CD8-positive, alpha-beta memory T cell (primary cell): ENCODE measurements at regions not wholly inside any gene's neighbourhood (a gene's known extent, or its start where the extent isn't known, plus 50 kb on each side); places are given as distances from the start of the nearest gene placed in this dataset.

ENCODE experiments used
- CTCF ChIA-PET: fragments of 350-600 bp; sonication (Branson Sonifier 250); formaldehyde crosslinking; loops from one replicate; lab custom pipeline; 2021; ENCODE audit warnings: antibody characterized with exemption; lab: Charles Lee
- POLR2A ChIA-PET: fragments of 350-600 bp; sonication (Branson Sonifier 250); formaldehyde crosslinking; loops from one replicate; lab custom pipeline; 2021; ENCODE audit warnings: antibody characterized with exemption; lab: Charles Lee
- DNase-seq, 5 donors: peaks; one replicate each; pipeline versions ENCODE4 v3.0.0 to v3.0.0-alpha.2; 2020 to 2022; ENCODE audit warnings: mixed read lengths in 1 of 5
- H3K27ac ChIP-seq: one replicate; pipeline ENCODE4 v1.7.0; 2013; ENCODE audit warnings: low read depth, mild to moderate bottlenecking, low read length, moderate library complexity
- H3K27me3 ChIP-seq: 2 replicates; pipeline ENCODE4 v1.7.0; 2013; ENCODE audit warnings: low read length, mild to moderate bottlenecking; ENCODE audit not compliant: insufficient read depth, poor library complexity, severe bottlenecking
- H3K36me3 ChIP-seq: 2 replicates; pipeline ENCODE4 v1.7.0; 2013; ENCODE audit warnings: mild to moderate bottlenecking, low read length, moderate library complexity; ENCODE audit not compliant: insufficient read depth
- H3K4me1 ChIP-seq: 2 replicates; pipeline ENCODE4 v1.7.0; 2013; ENCODE audit warnings: mild to moderate bottlenecking, low read length, moderate library complexity; ENCODE audit not compliant: insufficient read depth
- H3K4me3 ChIP-seq: 2 replicates; pipeline ENCODE4 v1.7.0; 2013; ENCODE audit warnings: mild to moderate bottlenecking, low read length
- H3K9me3 ChIP-seq: 2 replicates; pipeline ENCODE4 v1.7.0; 2013; ENCODE audit warnings: mild to moderate bottlenecking, low read length
- H3K27ac Mint-ChIP-seq, 8 donors: one replicate each; pipeline ENCODE4 v1.8.0; 2020 to 2021; ENCODE audit warnings: mixed read lengths in 8 of 8, mild to moderate bottlenecking in 6 of 8, inconsistent platforms in 3 of 8, moderate library complexity in 3 of 8
- H3K27me3 Mint-ChIP-seq, 2 donors: one replicate each; pipeline ENCODE4 v1.8.0; 2020 to 2021; ENCODE audit warnings: mixed read lengths in 2 of 2, mild to moderate bottlenecking in 1 of 2, moderate library complexity in 1 of 2
- H3K36me3 Mint-ChIP-seq, 3 donors: one replicate each; pipeline ENCODE4 v1.8.0; 2020 to 2021; ENCODE audit warnings: mixed read lengths in 3 of 3, inconsistent platforms in 1 of 3, mild to moderate bottlenecking in 1 of 3
- H3K4me1 Mint-ChIP-seq, 3 donors: one replicate each; pipeline ENCODE4 v1.8.0; 2020 to 2021; ENCODE audit warnings: mixed read lengths in 3 of 3, inconsistent platforms in 1 of 3, mild to moderate bottlenecking in 1 of 3
- H3K4me3 Mint-ChIP-seq, 7 donors: one replicate each; pipeline ENCODE4 v1.8.0; 2020 to 2021; ENCODE audit warnings: mixed read lengths in 7 of 7, mild to moderate bottlenecking in 6 of 7, moderate library complexity in 4 of 7, inconsistent platforms in 2 of 7
- H3K9me3 Mint-ChIP-seq, 5 donors: one replicate each; pipeline ENCODE4 v1.8.0; 2020 to 2022; ENCODE audit warnings: mixed read lengths in 5 of 5, mild to moderate bottlenecking in 3 of 5, moderate library complexity in 2 of 5, inconsistent platforms in 1 of 5

GRCh38 chr1:208462761-208463160, 218.6 kb upstream of the PLXNA2 start:
- Histone ChIP-seq H3K27me3 (no peaks in the 10 kb centered on the region), H3K27ac (no peak overlapping the region), H3K36me3 (no peaks in the 10 kb centered on the region), H3K4me1 (no peaks in the 10 kb centered on the region), H3K9me3 (no peaks in the 10 kb centered on the region), H3K4me3 (no peak overlapping the region)
- Mint-ChIP-seq H3K4me1 (no peaks in the 10 kb centered on the region), H3K4me3 (no peak overlapping the region), H3K36me3 (no peaks in the 10 kb centered on the region), H3K27me3 (peaks cover 7 to 18% of the 10 kb centered on the region in 2 donors), H3K27ac (no peak overlapping the region), H3K9me3 (peaks cover 0 to 4% (median 0%) of the 10 kb centered on the region in 5 donors)
- CTCF ChIA-PET: no interaction called here
- POLR2A ChIA-PET: no interaction called here
- no peak for DNase-seq

- no peaks in the 10 kb centered on the region for H3K4me1 Mint-ChIP-seq
- no peaks in the 10 kb centered on the region for H3K36me3 Mint-ChIP-seq
- Histone ChIP-seq H3K4me3 (no peak overlapping the region), H3K36me3 (no peaks in the 10 kb centered on the region), H3K4me1 (no peaks in the 10 kb centered on the region), H3K27ac (no peak overlapping the region), H3K9me3 (no peaks in the 10 kb centered on the region), H3K27me3 (no peaks in the 10 kb centered on the region)
- ChIA-PET CTCF (no interaction called here), POLR2A (no interaction called here)
- H3K9me3 Mint-ChIP-seq: peaks cover 0 to 2% (median 0%) of the 10 kb centered on the region in 5 donors
- H3K4me3 Mint-ChIP-seq: no peak overlapping the region
- peaks cover 9 to 22% of the 10 kb centered on the region in 2 donors for H3K27me3 Mint-ChIP-seq
- DNase-seq: no peak
- no peak overlapping the region for H3K27ac Mint-ChIP-seq
Observed at GRCh38 chr1:208465266-208465665, 221.1 kb upstream of the PLXNA2 start.

- Histone ChIP-seq H3K4me3 (no peak overlapping the region), H3K27me3 (no peaks in the 10 kb centered on the region), H3K4me1 (no peaks in the 10 kb centered on the region), H3K9me3 (no peaks in the 10 kb centered on the region), H3K36me3 (no peaks in the 10 kb centered on the region), H3K27ac (no peak overlapping the region)
- H3K4me1 Mint-ChIP-seq: no peaks in the 10 kb centered on the region
- ChIA-PET CTCF (no interaction called here), POLR2A (no interaction called here)
- no peak overlapping the region for H3K4me3 Mint-ChIP-seq
- H3K27me3 Mint-ChIP-seq: peaks cover 6 to 23% of the 10 kb centered on the region in 2 donors
- no peak for DNase-seq
- H3K36me3 Mint-ChIP-seq: no peaks in the 10 kb centered on the region
- H3K27ac Mint-ChIP-seq: peak overlapping the region in 1 of 8 donors; percentile 42
- peaks cover 0 to 2% (median 0%) of the 10 kb centered on the region in 5 donors for H3K9me3 Mint-ChIP-seq
Observed at GRCh38 chr1:208465786-208466590, 221.8 kb upstream of the PLXNA2 start.

- Mint-ChIP-seq H3K4me3 (no peak overlapping the region), H3K36me3 (no peaks in the 10 kb centered on the region), H3K27me3 (peaks cover 6 to 23% of the 10 kb centered on the region in 2 donors), H3K9me3 (peaks cover 0 to 2% (median 0%) of the 10 kb centered on the region in 5 donors), H3K4me1 (no peaks in the 10 kb centered on the region), H3K27ac (no peak overlapping the region)
- Histone ChIP-seq H3K27ac (no peak overlapping the region), H3K36me3 (no peaks in the 10 kb centered on the region), H3K27me3 (no peaks in the 10 kb centered on the region), H3K4me3 (no peak overlapping the region), H3K9me3 (no peaks in the 10 kb centered on the region), H3K4me1 (no peaks in the 10 kb centered on the region)
- DNase-seq: no peak
- ChIA-PET POLR2A (no interaction called here), CTCF (no interaction called here)
Observed at GRCh38 chr1:208467151-208467780, 223.1 kb upstream of the PLXNA2 start.

GRCh38 chr1:208475449-208475848, 231.3 kb upstream of the PLXNA2 start:
- POLR2A ChIA-PET: no interaction called here
- H3K27ac Mint-ChIP-seq: no peak overlapping the region
- no peaks in the 10 kb centered on the region for H3K27me3 ChIP-seq
- H3K4me3 Mint-ChIP-seq: no peak overlapping the region
- CTCF ChIA-PET: no interaction called here
- H3K36me3 ChIP-seq: no peaks in the 10 kb centered on the region
- no peak for DNase-seq
- H3K4me1 Mint-ChIP-seq: no peaks in the 10 kb centered on the region
- H3K27ac ChIP-seq: no peak overlapping the region
- peaks cover 3 to 10% of the 10 kb centered on the region in 2 donors for H3K27me3 Mint-ChIP-seq
- peaks cover 0 to 2% (median 0%) of the 10 kb centered on the region in 5 donors for H3K9me3 Mint-ChIP-seq
- H3K4me1 ChIP-seq: no peaks in the 10 kb centered on the region
- H3K4me3 ChIP-seq: no peak overlapping the region
- H3K9me3 ChIP-seq: no peaks in the 10 kb centered on the region
- no peaks in the 10 kb centered on the region for H3K36me3 Mint-ChIP-seq

GRCh38 chr1:208475951-208476845, 232.0 kb upstream of the PLXNA2 start:
- no peak overlapping the region for H3K27ac Mint-ChIP-seq
- H3K9me3 Mint-ChIP-seq: peaks cover 0 to 2% (median 0%) of the 10 kb centered on the region in 5 donors
- no peak overlapping the region for H3K4me3 Mint-ChIP-seq
- ChIA-PET POLR2A (no interaction called here), CTCF (no interaction called here)
- no peaks in the 10 kb centered on the region for H3K4me1 ChIP-seq
- no peak overlapping the region for H3K4me3 ChIP-seq
- no peaks in the 10 kb centered on the region for H3K4me1 Mint-ChIP-seq
- DNase-seq: no peak
- no peaks in the 10 kb centered on the region for H3K36me3 ChIP-seq
- peaks cover 3 to 10% of the 10 kb centered on the region in 2 donors for H3K27me3 Mint-ChIP-seq
- H3K27ac ChIP-seq: no peak overlapping the region
- no peaks in the 10 kb centered on the region for H3K27me3 ChIP-seq
- H3K9me3 ChIP-seq: no peaks in the 10 kb centered on the region
- H3K36me3 Mint-ChIP-seq: no peaks in the 10 kb centered on the region

- DNase-seq: no peak
- Histone ChIP-seq H3K4me3 (no peak overlapping the region), H3K27me3 (no peaks in the 10 kb centered on the region), H3K9me3 (no peaks in the 10 kb centered on the region), H3K4me1 (no peaks in the 10 kb centered on the region), H3K36me3 (no peaks in the 10 kb centered on the region), H3K27ac (no peak overlapping the region)
- peaks cover 0 to 2% (median 0%) of the 10 kb centered on the region in 5 donors for H3K9me3 Mint-ChIP-seq
- H3K27me3 Mint-ChIP-seq: peaks cover 3 to 10% of the 10 kb centered on the region in 2 donors
- no peak overlapping the region for H3K27ac Mint-ChIP-seq
- ChIA-PET POLR2A (no interaction called here), CTCF (no interaction called here)
- H3K4me1 Mint-ChIP-seq: no peaks in the 10 kb centered on the region
- no peak overlapping the region for H3K4me3 Mint-ChIP-seq
- no peaks in the 10 kb centered on the region for H3K36me3 Mint-ChIP-seq
Observed at GRCh38 chr1:208476846-208477170, 232.6 kb upstream of the PLXNA2 start.

- CTCF ChIA-PET: no interaction called here
- Mint-ChIP-seq H3K4me1 (no peaks in the 10 kb centered on the region), H3K9me3 (peaks cover 0 to 2% (median 0%) of the 10 kb centered on the region in 5 donors), H3K36me3 (no peaks in the 10 kb centered on the region), H3K27ac (no peak overlapping the region), H3K27me3 (peaks cover 0 to 10% of the 10 kb centered on the region in 2 donors), H3K4me3 (no peak overlapping the region)
- no peak overlapping the region for H3K27ac ChIP-seq
- no peaks in the 10 kb centered on the region for H3K4me1 ChIP-seq
- no peaks in the 10 kb centered on the region for H3K36me3 ChIP-seq
- no peak overlapping the region for H3K4me3 ChIP-seq
- no peaks in the 10 kb centered on the region for H3K9me3 ChIP-seq
- DNase-seq: no peak
- H3K27me3 ChIP-seq: no peaks in the 10 kb centered on the region
- POLR2A ChIA-PET: no interaction called here
Observed at GRCh38 chr1:208479435-208479834, 235.3 kb upstream of the PLXNA2 start.
